Tibial artery (tissue), 4 donors: ENCODE measurements at regions not wholly inside any gene's neighbourhood (a gene's known extent, or its start where the extent isn't known, plus 50 kb on each side); places are given as distances from the start of the nearest gene placed in this dataset.
A peak's percentile ranks its signal among the peaks of the same experiment; 100 is the strongest.

Source experiments
- DNase-seq, 2 donors: peaks; one replicate each; pipeline ENCODE4 v3.0.0-alpha.2; 2019
- H3K27ac ChIP-seq, 2 donors: fragments of 200-600 bp; sonication (generic) in 1 of 2; 1 replicate in 1 of 2; 2 replicates in 1 of 2; pipeline ENCODE4 v1.5.1; 2018 to 2019; ENCODE audit warnings: mild to moderate bottlenecking in 1 of 2
- H3K27me3 ChIP-seq, 2 donors: fragments of 200-600 bp; sonication (generic) in 1 of 2; one replicate each; pipeline versions ENCODE4 v1.5.1 to v1.6.0; 2016 to 2019
- H3K36me3 ChIP-seq, 3 donors: fragments of 200-600 bp; sonication (generic) in 2 of 3; one replicate each; pipeline ENCODE4 v1.5.1; 2016 to 2019; ENCODE audit warnings: mild to moderate bottlenecking in 2 of 3
- H3K4me1 ChIP-seq, 4 donors: fragments of 200-600 bp; sonication (generic) in 2 of 4; 1 replicate in 3 of 4; 2 replicates in 1 of 4; pipeline ENCODE4 v1.5.1; 2016 to 2019
- H3K4me3 ChIP-seq, 2 donors: fragments of 200-600 bp; sonication (generic) in 1 of 2; 1 replicate in 1 of 2; 2 replicates in 1 of 2; pipeline ENCODE4 v1.5.1; 2018 to 2019; ENCODE audit warnings: mild to moderate bottlenecking in 2 of 2
- H3K9me3 ChIP-seq, 3 donors: fragments of 200-600 bp; sonication (generic) in 1 of 3; one replicate each; pipeline ENCODE4 v1.5.1; 2016 to 2019
- CTCF ChIP-seq, 2 experiments: fragments of 200-600 bp in 1 of 2; fragments of 450-650 bp in 1 of 2; IDR thresholded peaks; one replicate each; pipeline ENCODE4 v1.5.1; 2017 to 2019; ENCODE audit warnings: antibody characterized with exemption in 2 of 2, mild to moderate bottlenecking in 1 of 2, moderate library complexity in 1 of 2
- intact Hi-C: fragments of 100-400 bp; cut with DNase I; formaldehyde crosslinking; loops from one replicate; pipeline ENCODE4 v1.15.0; 2023; ENCODE audit warnings: low total_unique reads

DNA sequence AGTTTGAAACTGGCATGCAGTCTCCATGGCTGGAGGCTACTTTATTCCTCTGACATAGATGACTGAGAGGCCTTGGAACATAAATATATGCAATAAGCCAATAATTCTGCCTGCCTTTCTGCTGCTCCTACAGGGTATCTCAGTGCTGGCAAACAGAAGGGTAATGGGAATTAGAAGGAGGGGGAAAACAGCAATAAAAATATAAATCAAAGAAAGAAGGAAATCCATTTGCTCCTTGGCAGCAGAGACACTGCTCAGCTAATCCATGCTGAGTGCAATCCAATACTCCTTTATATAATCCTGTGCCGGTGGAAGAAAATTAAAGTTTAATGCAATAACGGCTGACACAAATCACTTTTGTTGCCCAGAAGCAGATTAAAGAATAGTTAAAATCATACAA, 478.9 kb downstream of the SPATA31D1 start:
- no peak for TF ChIP-seq CTCF (IDR thresholded peaks at IDR 0.05)
- Histone ChIP-seq H3K27ac (no peak overlapping the region), H3K4me3 (no peak overlapping the region), H3K36me3 (no peaks in the 10 kb centered on the region), H3K27me3 (no peaks in the 10 kb centered on the region), H3K9me3 (no peaks in the 10 kb centered on the region), H3K4me1 (no peaks in the 10 kb centered on the region)
- intact Hi-C loops, result no loop called here
- no peak for DNase-seq

DNA sequence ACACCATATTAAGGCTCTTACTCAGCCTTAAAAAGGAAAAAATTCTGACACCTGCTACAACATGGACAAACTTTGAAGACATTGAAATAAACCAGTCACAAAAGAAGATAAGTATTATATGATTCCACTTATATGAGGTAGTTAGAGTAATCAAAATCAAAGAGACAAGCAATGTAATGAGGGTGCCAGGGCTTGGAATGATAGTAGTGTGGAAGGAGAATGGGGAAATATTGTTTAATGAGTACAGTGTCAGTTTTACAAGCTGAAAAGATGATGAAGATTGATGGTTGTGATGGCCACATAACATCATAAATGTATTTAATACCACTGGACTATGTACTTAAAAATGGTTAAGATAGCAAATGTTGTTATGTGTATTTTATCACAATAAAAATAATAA, 485.7 kb downstream of the SPATA31D1 start:
- no peaks in the 10 kb centered on the region for H3K36me3 ChIP-seq
- DNase-seq, result no peak
- intact Hi-C loops, result no loop called here
- H3K4me3 ChIP-seq, result no peak overlapping the region
- H3K27me3 ChIP-seq, result no peaks in the 10 kb centered on the region
- H3K27ac ChIP-seq, result no peak overlapping the region
- TF ChIP-seq CTCF (IDR thresholded peaks at IDR 0.05), result no peak
- H3K9me3 ChIP-seq, result no peaks in the 10 kb centered on the region
- H3K4me1 ChIP-seq, result no peaks in the 10 kb centered on the region

DNA sequence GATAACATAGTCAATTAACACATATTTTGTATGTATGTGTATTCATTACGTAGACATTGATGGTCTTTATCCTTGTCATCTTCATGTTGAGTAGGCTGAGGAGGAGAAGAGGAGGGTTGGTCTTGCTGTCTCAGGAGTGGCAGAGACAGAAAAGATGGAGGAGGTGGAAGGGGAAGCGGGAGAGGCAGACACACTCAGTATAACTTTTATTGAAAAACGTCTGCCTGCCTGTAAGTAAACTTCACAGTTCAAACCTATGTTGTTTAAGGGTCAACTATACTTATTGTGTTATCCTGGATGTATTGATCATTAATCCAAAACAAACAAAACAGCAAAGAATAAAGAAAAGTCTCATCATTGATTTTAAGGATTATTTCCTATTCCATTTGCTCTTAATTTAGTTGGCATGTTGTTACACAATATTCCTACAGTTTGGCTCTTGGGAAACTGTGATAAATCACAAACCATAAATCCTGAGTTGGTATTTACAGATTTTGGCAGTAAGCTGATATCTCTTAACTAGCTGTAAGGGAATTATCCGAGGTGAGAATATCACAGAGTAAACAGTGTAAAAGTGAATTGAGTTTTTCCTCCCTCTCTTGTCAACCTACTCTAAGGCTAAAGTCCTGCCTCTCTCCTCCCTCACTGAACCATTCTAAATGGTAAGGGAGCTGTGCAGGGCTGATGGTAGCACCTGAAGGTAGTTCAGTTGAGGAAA, 487.2 kb downstream of the SPATA31D1 start:
- no peak for DNase-seq
- Histone ChIP-seq H3K4me3 (no peak overlapping the region), H3K36me3 (no peaks in the 10 kb centered on the region), H3K27me3 (no peaks in the 10 kb centered on the region), H3K9me3 (no peaks in the 10 kb centered on the region), H3K4me1 (no peaks in the 10 kb centered on the region), H3K27ac (no peak overlapping the region)
- intact Hi-C loops, result no loop called here
- no peak for TF ChIP-seq CTCF (IDR thresholded peaks at IDR 0.05)

DNA sequence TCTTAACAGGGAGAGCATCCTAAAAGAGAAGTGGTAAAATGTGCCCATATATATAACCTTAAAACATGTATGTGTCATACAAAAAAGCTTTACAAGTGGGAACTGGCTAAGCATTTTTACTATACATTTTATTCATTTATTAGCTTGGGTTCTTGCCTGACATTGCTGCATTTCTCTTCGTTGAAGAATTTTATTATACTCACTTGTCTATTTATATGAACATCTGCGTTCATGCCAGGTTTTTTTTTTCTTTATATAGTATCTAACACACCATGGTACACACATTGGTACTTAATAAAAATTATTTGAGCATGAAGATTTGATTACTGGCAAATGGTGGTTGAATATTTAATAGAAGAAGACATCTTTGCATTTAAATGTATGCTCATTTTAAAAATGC, 492.3 kb downstream of the SPATA31D1 start:
- Histone ChIP-seq H3K4me3 (no peak overlapping the region), H3K4me1 (no peaks in the 10 kb centered on the region), H3K9me3 (no peaks in the 10 kb centered on the region), H3K27me3 (no peaks in the 10 kb centered on the region), H3K27ac (no peak overlapping the region), H3K36me3 (no peaks in the 10 kb centered on the region)
- no peak for TF ChIP-seq CTCF (IDR thresholded peaks at IDR 0.05)
- no peak for DNase-seq
- intact Hi-C loops, result no loop called here

GRCh38 chr9:82487935-82488312, 499.4 kb downstream of the SPATA31D1 start:
- Histone ChIP-seq H3K36me3 (no peaks in the 10 kb centered on the region), H3K9me3 (no peaks in the 10 kb centered on the region), H3K4me1 (peaks cover 0 to 31% (median 20%) of the 10 kb centered on the region in 4 donors), H3K27me3 (no peaks in the 10 kb centered on the region), H3K27ac (peak overlapping the region in 1 of 2 donors; percentile 0), H3K4me3 (no peak overlapping the region)
- DNase-seq, result no peak
- no peak for TF ChIP-seq CTCF (IDR thresholded peaks at IDR 0.05)
- intact Hi-C loops, result no loop called here
